HEK293 (cell line): ENCODE measurements at regions not wholly inside any gene's neighbourhood (a gene's known extent, or its start where the extent isn't known, plus 50 kb on each side); places are given as distances from the start of the nearest gene placed in this dataset.

Experiments
- CTCF ChIP-seq: fragments of 450-650 bp; formaldehyde crosslinking; IDR thresholded peaks from 2 replicates; pipeline ENCODE4 v1.5.1; 2016; ENCODE audit warnings: missing biosample characterization, missing genetic modification characterization
- PATZ1 ChIP-seq: fragments of 450-650 bp; formaldehyde crosslinking; IDR thresholded peaks from 2 replicates; pipeline ENCODE4 v1.5.1; 2016; ENCODE audit warnings: missing biosample characterization, missing genetic modification characterization
- ZBTB1 ChIP-seq: fragments of 450-650 bp; formaldehyde crosslinking; IDR thresholded peaks from 2 replicates; pipeline ENCODE4 v1.5.1; 2016; ENCODE audit warnings: missing biosample characterization, missing genetic modification characterization
- ZNF138 ChIP-seq: fragments of 450-650 bp; formaldehyde crosslinking; IDR thresholded peaks from 2 replicates; pipeline ENCODE4 v1.5.1; 2016; ENCODE audit warnings: missing biosample characterization, missing genetic modification characterization, borderline replicate concordance
- ZNF169 ChIP-seq: fragments of 450-650 bp; formaldehyde crosslinking; IDR thresholded peaks from 2 replicates; pipeline ENCODE4 v1.5.1; 2016; ENCODE audit warnings: missing biosample characterization, missing genetic modification characterization
- ZNF18 ChIP-seq: fragments of 450-650 bp; formaldehyde crosslinking; IDR thresholded peaks from 2 replicates; pipeline ENCODE4 v1.5.1; 2016; ENCODE audit warnings: missing biosample characterization, missing genetic modification characterization
- ZNF2 ChIP-seq: fragments of 450-650 bp; formaldehyde crosslinking; IDR thresholded peaks from 2 replicates; pipeline ENCODE4 v1.5.1; 2016; ENCODE audit warnings: missing biosample characterization, missing genetic modification characterization
- ZNF571 ChIP-seq: fragments of 450-650 bp; formaldehyde crosslinking; IDR thresholded peaks from 2 replicates; pipeline ENCODE4 v1.5.0; 2017; ENCODE audit warnings: missing biosample characterization, missing genetic modification characterization

GRCh38 chr21:28220680-28221079, 772.0 kb downstream of the LTN1 start:
- no peak for TF ChIP-seq ZNF2 (tag by site-specific recombination)
- no peak for TF ChIP-seq ZNF571 (tag by site-specific recombination)
- TF ChIP-seq ZBTB1 (tag by site-specific recombination) = no peak
- no peak for TF ChIP-seq PATZ1 (tag by site-specific recombination)
- no peak for TF ChIP-seq CTCF (tag by site-specific recombination)
- TF ChIP-seq ZNF18 (tag by site-specific recombination) = no peak
- TF ChIP-seq ZNF169 (tag by site-specific recombination) = no peak
- TF ChIP-seq ZNF138 (tag by site-specific recombination) = no peak
